ENCODE measurements at regions not wholly inside any gene's neighbourhood (a gene's known extent, or its start where the extent isn't known, plus 50 kb on each side); places are given as distances from the start of the nearest gene placed in this dataset.

DNA sequence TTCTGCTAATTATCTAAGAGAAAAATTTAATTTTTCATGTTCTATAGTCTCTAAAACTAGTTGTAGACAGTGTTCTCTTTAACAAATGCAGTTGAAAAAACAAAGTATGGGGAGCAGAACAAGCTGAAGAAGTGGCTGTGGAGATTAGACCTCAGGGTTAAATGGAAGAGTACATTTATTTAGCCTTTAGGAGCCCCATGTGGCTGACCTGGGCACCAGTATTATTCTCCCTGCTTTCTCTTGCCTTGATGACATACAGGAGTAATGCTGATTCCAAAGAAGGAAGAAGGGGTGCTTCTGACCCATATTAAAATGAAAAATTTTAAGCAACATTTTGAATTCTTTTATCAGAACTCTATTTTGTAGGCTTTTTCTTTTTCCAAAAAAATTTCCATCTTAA is 312.3 kb upstream of the RIOK2 start:
- TF ChIP-seq POLR2AphosphoS5 (IDR thresholded peaks at IDR 0.05; ENCODE audit: low read depth, low read length) (no peak), POLR2A (IDR thresholded peaks at IDR 0.05; ENCODE audit: low read depth, low read length) (no peak)

Measured in GM12892 (cell line).